Activated CD4-positive, alpha-beta T cell treated with anti-CD3 and anti-CD28 coated beads, Interleukin-2, amount 10 ng/mL, durations not matched to agents 7 days and 5 days (primary cell): ENCODE measurements at regions not wholly inside any gene's neighbourhood (a gene's known extent, or its start where the extent isn't known, plus 50 kb on each side); places are given as distances from the start of the nearest gene placed in this dataset.

Source experiments
- CTCF ChIA-PET: fragments of 350-600 bp; sonication (Branson Sonifier 250); formaldehyde crosslinking; loops from one replicate; lab custom pipeline; 2021; ENCODE audit warnings: antibody characterized with exemption; lab: Charles Lee
- POLR2A ChIA-PET: fragments of 350-600 bp; sonication (Branson Sonifier 250); formaldehyde crosslinking; loops from one replicate; lab custom pipeline; 2021; ENCODE audit warnings: antibody characterized with exemption; lab: Charles Lee
- DNase-seq: peaks from one replicate; pipeline ENCODE4 v3.0.0-alpha.2; 2020
- H3K27ac Mint-ChIP-seq: one replicate; pipeline ENCODE4 v1.8.0; 2021; ENCODE audit warnings: mild to moderate bottlenecking, moderate library complexity, mixed read lengths
- H3K27me3 Mint-ChIP-seq: one replicate; pipeline ENCODE4 v1.8.0; 2021; ENCODE audit warnings: mixed read lengths
- H3K36me3 Mint-ChIP-seq: one replicate; pipeline ENCODE4 v1.8.0; 2021; ENCODE audit warnings: low read depth, mixed read lengths
- H3K4me1 Mint-ChIP-seq: one replicate; pipeline ENCODE4 v1.8.0; 2021; ENCODE audit warnings: mixed read lengths
- H3K4me3 Mint-ChIP-seq: one replicate; pipeline ENCODE4 v1.8.0; 2021; ENCODE audit warnings: mild to moderate bottlenecking, moderate library complexity, mixed read lengths
- H3K9me3 Mint-ChIP-seq: one replicate; pipeline ENCODE4 v1.8.0; 2021; ENCODE audit warnings: mixed read lengths

GRCh38 chr12:3336606-3337311, 154.2 kb upstream of the PRMT8 start:
- no peak overlapping the region for H3K4me3 Mint-ChIP-seq
- peaks cover 5% of the 10 kb centered on the region for H3K27me3 Mint-ChIP-seq
- H3K27ac Mint-ChIP-seq: no peak overlapping the region
- H3K36me3 Mint-ChIP-seq: no peaks in the 10 kb centered on the region
- ChIA-PET POLR2A (no interaction called here), CTCF (no interaction called here)
- DNase-seq: no peak
- H3K4me1 Mint-ChIP-seq: no peaks in the 10 kb centered on the region
- no peaks in the 10 kb centered on the region for H3K9me3 Mint-ChIP-seq

DNA sequence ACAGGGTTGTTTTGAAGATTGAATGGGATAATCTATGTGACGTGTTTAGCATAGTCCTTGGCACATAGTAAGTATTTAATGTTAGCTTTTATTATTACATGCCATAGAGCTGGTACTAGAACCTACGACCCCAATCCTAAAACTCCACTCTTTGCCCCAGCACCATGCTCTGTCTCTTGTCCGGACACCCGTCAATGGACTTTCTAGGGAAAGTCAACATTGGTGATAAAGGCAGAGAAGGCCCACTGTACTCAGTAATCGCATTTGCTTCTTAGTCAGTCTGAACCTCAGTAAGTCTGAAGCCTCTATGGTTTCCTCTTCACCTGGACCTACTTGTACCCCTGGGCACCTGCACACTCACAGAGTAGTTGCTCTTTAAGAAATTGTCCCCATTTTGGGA, 153.1 kb upstream of the PRMT8 start:
- POLR2A ChIA-PET: interaction anchor here (0.6 kb wide), 1 partner anchor 647 kb away, joined by 3 read pairs; no protein-coding TSS in a partner anchor
- Mint-ChIP-seq H3K27ac (no peak overlapping the region), H3K4me1 (no peaks in the 10 kb centered on the region), H3K9me3 (no peaks in the 10 kb centered on the region), H3K36me3 (no peaks in the 10 kb centered on the region), H3K4me3 (no peak overlapping the region), H3K27me3 (peaks cover 5% of the 10 kb centered on the region)
- no peak for DNase-seq
- CTCF ChIA-PET: no interaction called here

- CTCF ChIA-PET: no interaction called here
- DNase-seq: no peak
- H3K27me3 Mint-ChIP-seq: peaks cover 5% of the 10 kb centered on the region
- H3K4me1 Mint-ChIP-seq: no peaks in the 10 kb centered on the region
- no peak overlapping the region for H3K4me3 Mint-ChIP-seq
- no peak overlapping the region for H3K27ac Mint-ChIP-seq
- H3K36me3 Mint-ChIP-seq: no peaks in the 10 kb centered on the region
- H3K9me3 Mint-ChIP-seq: no peaks in the 10 kb centered on the region
- POLR2A ChIA-PET: no interaction called here
Measured at GRCh38 chr12:3339221-3339620, 151.8 kb upstream of the PRMT8 start.

- H3K27ac Mint-ChIP-seq: no peak overlapping the region
- no peaks in the 10 kb centered on the region for H3K36me3 Mint-ChIP-seq
- CTCF ChIA-PET: interaction anchor here (0.9 to 1.2 kb wide), 2 partner anchors 28 to 41 kb away, joined by 3 read pairs; no protein-coding TSS in a partner anchor
- no peaks in the 10 kb centered on the region for H3K4me1 Mint-ChIP-seq
- POLR2A ChIA-PET: no interaction called here
- H3K27me3 Mint-ChIP-seq: peaks cover 5% of the 10 kb centered on the region
- H3K9me3 Mint-ChIP-seq: no peaks in the 10 kb centered on the region
- DNase-seq: no peak
- no peak overlapping the region for H3K4me3 Mint-ChIP-seq
Measured at GRCh38 chr12:3341594-3341993, 149.4 kb upstream of the PRMT8 start.

- ChIA-PET POLR2A (no interaction called here), CTCF (interaction anchor here (0.9 to 1.2 kb wide), 2 partner anchors 28 to 42 kb away, joined by 3 read pairs; no protein-coding TSS in a partner anchor)
Measured at GRCh38 chr12:3342051-3342450, 149.0 kb upstream of the PRMT8 start.

DNA sequence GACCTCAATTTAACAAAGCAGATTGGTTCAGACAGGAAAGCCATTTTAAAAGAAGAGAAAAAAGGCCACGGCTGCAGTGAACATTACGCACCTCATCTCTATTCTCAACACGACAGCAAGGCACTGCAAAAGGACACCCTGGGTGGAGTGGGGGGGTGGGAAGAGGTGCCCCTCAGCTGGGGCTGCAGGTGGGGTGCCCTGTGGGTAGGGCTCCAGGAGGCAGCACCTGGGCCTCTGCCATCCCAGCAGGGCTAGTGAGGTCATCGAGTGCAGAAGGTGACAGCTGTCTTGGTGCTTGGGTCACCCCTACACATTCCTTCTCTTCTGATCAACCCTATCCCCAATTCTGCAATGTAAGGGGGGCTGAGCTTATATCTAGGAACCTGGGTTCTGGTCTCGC, 142.9 kb upstream of the PRMT8 start:
- H3K27ac Mint-ChIP-seq: no peak overlapping the region
- CTCF ChIA-PET: no interaction called here
- POLR2A ChIA-PET: no interaction called here
- no peaks in the 10 kb centered on the region for H3K4me1 Mint-ChIP-seq
- no peak for DNase-seq
- H3K9me3 Mint-ChIP-seq: no peaks in the 10 kb centered on the region
- no peaks in the 10 kb centered on the region for H3K27me3 Mint-ChIP-seq
- no peak overlapping the region for H3K4me3 Mint-ChIP-seq
- H3K36me3 Mint-ChIP-seq: no peaks in the 10 kb centered on the region

More at GRCh38 chr12:3342051-3342450, 149.0 kb upstream of the PRMT8 start:
- Mint-ChIP-seq H3K4me1 (no peaks in the 10 kb centered on the region), H3K9me3 (no peaks in the 10 kb centered on the region), H3K4me3 (no peak overlapping the region), H3K27me3 (peaks cover 3% of the 10 kb centered on the region), H3K36me3 (no peaks in the 10 kb centered on the region), H3K27ac (no peak overlapping the region)
- no peak for DNase-seq

GRCh38 chr12:3350432-3350831, 140.6 kb upstream of the PRMT8 start:
- no peaks in the 10 kb centered on the region for H3K36me3 Mint-ChIP-seq
- no peak for DNase-seq
- H3K4me1 Mint-ChIP-seq: no peaks in the 10 kb centered on the region
- CTCF ChIA-PET: interaction anchor here (1.1 to 1.4 kb wide), 2 partner anchors 12 to 13 kb away, joined by 3 read pairs; no protein-coding TSS in a partner anchor
- H3K4me3 Mint-ChIP-seq: no peak overlapping the region
- H3K27me3 Mint-ChIP-seq: no peaks in the 10 kb centered on the region
- no peaks in the 10 kb centered on the region for H3K9me3 Mint-ChIP-seq
- no peak overlapping the region for H3K27ac Mint-ChIP-seq
- POLR2A ChIA-PET: no interaction called here

GRCh38 chr12:3351731-3352130, 139.3 kb upstream of the PRMT8 start:
- no peak overlapping the region for H3K27ac Mint-ChIP-seq

GRCh38 chr12:3352230-3352629, 138.8 kb upstream of the PRMT8 start:
- Mint-ChIP-seq H3K4me1 (no peaks in the 10 kb centered on the region), H3K27ac (no peak overlapping the region), H3K4me3 (no peak overlapping the region), H3K9me3 (no peaks in the 10 kb centered on the region), H3K27me3 (no peaks in the 10 kb centered on the region), H3K36me3 (no peaks in the 10 kb centered on the region)
- ChIA-PET POLR2A (no interaction called here), CTCF (interaction anchor here (1.4 kb wide), 1 partner anchor 78 kb away, joined by 5 read pairs; no protein-coding TSS in a partner anchor)
- DNase-seq: no peak

More at GRCh38 chr12:3351731-3352130, 139.3 kb upstream of the PRMT8 start:
- ChIA-PET POLR2A (interaction anchor here (0.6 kb wide), 1 partner anchor 330 kb away, joined by 3 read pairs; no protein-coding TSS in a partner anchor), CTCF (interaction anchor here (1.4 kb wide), 2 partner anchors 12 to 78 kb away, joined by 3 to 5 read pairs; no protein-coding TSS in a partner anchor)
- DNase-seq: no peak
- Mint-ChIP-seq H3K9me3 (no peaks in the 10 kb centered on the region), H3K4me1 (no peaks in the 10 kb centered on the region), H3K27me3 (no peaks in the 10 kb centered on the region), H3K4me3 (no peak overlapping the region), H3K36me3 (no peaks in the 10 kb centered on the region)

DNA sequence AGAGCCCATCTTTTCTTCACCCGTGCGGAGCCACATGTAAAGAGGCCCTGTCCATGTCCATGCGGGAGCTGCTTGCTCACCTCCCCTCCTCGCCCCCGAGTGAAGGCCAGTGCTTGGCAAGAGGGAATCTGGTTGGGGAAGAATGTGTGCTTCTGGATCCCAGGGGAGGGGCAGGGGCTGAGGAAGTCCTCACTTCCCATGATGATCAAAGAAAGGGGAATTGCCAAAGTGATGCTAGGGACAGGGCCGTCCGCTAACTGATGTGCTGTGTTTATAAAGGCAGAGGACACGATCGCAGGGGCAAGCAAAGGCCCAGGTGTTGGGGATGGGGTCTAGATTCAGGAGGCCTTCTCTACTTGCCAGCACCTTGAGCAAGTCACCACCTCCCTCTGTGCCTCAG, 137.4 kb upstream of the PRMT8 start:
- no peaks in the 10 kb centered on the region for H3K36me3 Mint-ChIP-seq
- DNase-seq: no peak
- no peak overlapping the region for H3K4me3 Mint-ChIP-seq
- H3K9me3 Mint-ChIP-seq: no peaks in the 10 kb centered on the region
- no peaks in the 10 kb centered on the region for H3K27me3 Mint-ChIP-seq
- ChIA-PET CTCF (interaction anchor here (0.6 kb wide), 1 partner anchor 411 kb away, joined by 3 read pairs; no protein-coding TSS in a partner anchor), POLR2A (no interaction called here)
- no peaks in the 10 kb centered on the region for H3K4me1 Mint-ChIP-seq
- no peak overlapping the region for H3K27ac Mint-ChIP-seq

DNA sequence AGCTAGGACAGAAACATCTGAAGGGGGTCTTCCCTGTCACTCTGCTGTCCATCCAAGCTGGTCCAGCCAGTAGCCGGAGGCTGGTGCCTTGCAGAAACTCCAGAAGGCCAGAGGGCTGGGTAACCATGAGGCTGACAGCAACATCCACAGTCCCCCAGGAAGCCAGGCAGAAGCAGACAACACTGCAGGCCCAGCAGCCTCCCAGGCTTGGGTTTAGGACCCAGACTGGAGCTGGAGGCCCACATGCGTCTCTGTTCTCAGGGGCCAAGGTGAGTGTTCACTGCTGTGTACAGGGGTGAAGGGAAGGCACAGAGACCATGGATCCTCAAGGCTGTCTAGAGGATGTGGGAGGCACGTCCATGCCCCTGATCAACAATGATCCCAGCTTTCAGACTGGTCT, 136.4 kb upstream of the PRMT8 start:
- ChIA-PET POLR2A (no interaction called here), CTCF (no interaction called here)
- H3K4me3 Mint-ChIP-seq: no peak overlapping the region
- DNase-seq: no peak
- H3K36me3 Mint-ChIP-seq: no peaks in the 10 kb centered on the region
- H3K9me3 Mint-ChIP-seq: no peaks in the 10 kb centered on the region
- H3K27ac Mint-ChIP-seq: no peak overlapping the region
- H3K4me1 Mint-ChIP-seq: no peaks in the 10 kb centered on the region
- peaks cover 3% of the 10 kb centered on the region for H3K27me3 Mint-ChIP-seq

GRCh38 chr12:3355378-3355900, 135.6 kb upstream of the PRMT8 start:
- no peaks in the 10 kb centered on the region for H3K9me3 Mint-ChIP-seq
- peaks cover 3% of the 10 kb centered on the region for H3K27me3 Mint-ChIP-seq
- no peak for DNase-seq
- no peaks in the 10 kb centered on the region for H3K36me3 Mint-ChIP-seq
- no peak overlapping the region for H3K4me3 Mint-ChIP-seq
- CTCF ChIA-PET: no interaction called here
- H3K27ac Mint-ChIP-seq: no peak overlapping the region
- H3K4me1 Mint-ChIP-seq: no peaks in the 10 kb centered on the region
- POLR2A ChIA-PET: no interaction called here

GRCh38 chr12:3357950-3358525, 133.0 kb upstream of the PRMT8 start:
- Mint-ChIP-seq H3K27ac (no peak overlapping the region), H3K9me3 (no peaks in the 10 kb centered on the region), H3K27me3 (peaks cover 3% of the 10 kb centered on the region), H3K4me1 (no peaks in the 10 kb centered on the region), H3K4me3 (no peak overlapping the region), H3K36me3 (no peaks in the 10 kb centered on the region)
- no peak for DNase-seq
- ChIA-PET CTCF (no interaction called here), POLR2A (no interaction called here)
